Activated T-helper 17 cell treated with anti-CD3 and anti-CD28 coated beads, Interleukin-2, amount 50 U/mL, for 72 hours (primary cell): ENCODE measurements at regions not wholly inside any gene's neighbourhood (a gene's known extent, or its start where the extent isn't known, plus 50 kb on each side); places are given as distances from the start of the nearest gene placed in this dataset.
A peak's percentile ranks its signal among the peaks of the same experiment; 100 is the strongest.
"Not testable (repeated sequence)": the region's sequence is repeated elsewhere in the genome, so short reads cannot be mapped to it uniquely, and the experiment has no call there.

Experiments
- ATAC-seq: fragments of 150-1000 bp; cut with Tn5 transposase; replicated peaks from 2 replicates; pipeline ENCODE4 v1.10.0; 2021; ENCODE audit warnings: mild to moderate bottlenecking, moderate library complexity
- H3K27ac Mint-ChIP-seq: one replicate; pipeline ENCODE4 v1.8.0; 2022; ENCODE audit warnings: mixed read lengths
- H3K27me3 Mint-ChIP-seq: one replicate; pipeline ENCODE4 v1.8.0; 2022; ENCODE audit warnings: mixed read lengths
- H3K36me3 Mint-ChIP-seq: one replicate; pipeline ENCODE4 v1.8.0; 2022; ENCODE audit warnings: low read depth, mild to moderate bottlenecking, mixed read lengths
- H3K4me1 Mint-ChIP-seq: one replicate; pipeline ENCODE4 v1.8.0; 2022; ENCODE audit warnings: mixed read lengths
- H3K4me3 Mint-ChIP-seq: one replicate; pipeline ENCODE4 v1.8.0; 2022; ENCODE audit warnings: mild to moderate bottlenecking, mixed read lengths
- H3K9me3 Mint-ChIP-seq: one replicate; pipeline ENCODE4 v1.8.0; 2022; ENCODE audit warnings: mixed read lengths

DNA sequence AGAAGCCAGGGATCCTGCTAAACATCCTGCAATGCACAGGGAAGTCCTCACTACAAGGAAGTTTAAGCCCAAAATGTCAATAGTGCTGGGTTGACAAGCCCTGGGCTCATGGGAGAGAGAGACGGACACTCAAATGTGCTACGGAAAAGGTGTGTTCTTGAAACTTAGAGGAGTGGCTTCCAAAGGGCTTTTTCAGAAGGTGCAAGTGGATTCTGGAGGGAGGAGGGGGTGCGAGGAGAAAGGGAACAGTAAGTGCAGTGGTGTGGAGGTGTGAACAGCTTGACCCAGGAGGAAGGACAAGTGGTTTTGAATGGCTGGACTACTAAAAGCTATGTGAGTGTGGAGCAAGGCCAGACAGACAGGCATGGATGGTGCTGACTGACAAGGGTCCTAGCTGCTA, 50.4 kb upstream of the CECR2 start:
- no peak for ATAC-seq
- H3K27ac Mint-ChIP-seq, result no peak overlapping the region
- no peaks in the 10 kb centered on the region for H3K4me1 Mint-ChIP-seq
- no peak overlapping the region for H3K4me3 Mint-ChIP-seq
- H3K36me3 Mint-ChIP-seq, result no peaks in the 10 kb centered on the region
- no peaks in the 10 kb centered on the region for H3K9me3 Mint-ChIP-seq
- no peaks in the 10 kb centered on the region for H3K27me3 Mint-ChIP-seq

DNA sequence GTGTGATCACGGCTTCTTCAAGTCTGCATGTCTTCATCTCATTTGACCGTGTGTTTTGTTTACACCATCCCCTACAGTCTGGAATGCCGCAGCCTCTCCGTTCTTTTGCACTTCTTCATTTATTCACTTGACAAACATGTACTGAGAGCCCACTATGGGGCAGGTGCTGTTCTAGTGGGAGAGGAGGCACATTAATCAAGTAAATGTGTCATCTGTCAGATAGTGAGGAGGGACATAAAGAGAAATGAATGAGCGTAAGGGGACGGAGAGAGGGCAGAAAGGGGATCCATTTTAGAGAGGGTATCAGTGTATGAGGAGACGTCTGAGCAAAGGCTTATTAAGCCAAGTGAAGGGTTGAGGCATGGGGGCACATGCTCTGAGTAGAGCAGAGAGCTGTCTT, 54.0 kb upstream of the CECR2 start:
- Mint-ChIP-seq H3K36me3 (no peaks in the 10 kb centered on the region), H3K4me1 (no peaks in the 10 kb centered on the region), H3K27ac (no peak overlapping the region), H3K9me3 (no peaks in the 10 kb centered on the region), H3K4me3 (no peak overlapping the region), H3K27me3 (peaks cover 6% of the 10 kb centered on the region)
- ATAC-seq, result no peak

DNA sequence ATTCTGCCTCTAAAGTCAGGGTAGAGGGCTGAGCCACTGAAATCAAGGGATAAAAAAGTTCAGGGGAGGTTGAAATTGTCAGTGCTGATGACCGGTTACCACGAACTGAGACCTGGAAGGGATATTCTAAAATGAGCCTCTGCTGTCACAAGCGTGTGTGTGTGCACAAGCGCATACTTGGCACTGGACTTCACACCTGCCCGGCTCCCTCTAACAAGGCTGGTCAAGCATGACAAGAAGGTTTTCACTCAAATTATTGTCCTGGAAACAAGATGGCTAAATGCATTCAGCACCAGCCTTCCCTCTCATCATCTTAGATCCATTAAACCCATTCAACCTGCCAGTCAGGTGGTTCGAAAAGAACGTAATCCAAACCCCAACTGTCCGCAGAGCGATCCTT, 54.8 kb upstream of the CECR2 start:
- Mint-ChIP-seq H3K9me3 (no peaks in the 10 kb centered on the region), H3K4me1 (no peaks in the 10 kb centered on the region), H3K27ac (no peak overlapping the region), H3K27me3 (peaks cover 6% of the 10 kb centered on the region), H3K36me3 (no peaks in the 10 kb centered on the region), H3K4me3 (no peak overlapping the region)
- no peak for ATAC-seq

DNA sequence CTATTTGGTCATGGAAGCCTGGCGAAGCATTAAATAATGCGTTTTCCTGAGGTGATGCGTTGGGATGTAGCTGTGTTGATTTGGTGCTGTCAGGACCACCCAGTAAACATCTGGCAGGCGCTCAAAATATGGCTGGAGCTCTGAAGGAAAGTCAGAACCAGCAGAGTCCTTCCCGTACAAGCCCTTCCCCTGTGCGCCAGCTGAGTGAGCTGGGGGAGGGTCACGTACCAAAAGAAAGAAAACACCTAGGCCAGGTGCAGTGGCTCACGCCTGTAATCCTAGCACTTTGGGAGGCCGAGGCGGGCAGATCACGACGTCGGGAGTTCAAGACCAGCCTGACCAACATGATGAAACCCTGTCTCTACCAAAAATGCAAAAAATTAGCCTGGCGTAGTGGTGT, 55.6 kb upstream of the CECR2 start:
- H3K9me3 Mint-ChIP-seq, result no peaks in the 10 kb centered on the region
- no peaks in the 10 kb centered on the region for H3K4me1 Mint-ChIP-seq
- H3K4me3 Mint-ChIP-seq, result no peak overlapping the region
- H3K27me3 Mint-ChIP-seq, result peaks cover 6% of the 10 kb centered on the region
- H3K27ac Mint-ChIP-seq, result no peak overlapping the region
- H3K36me3 Mint-ChIP-seq, result no peaks in the 10 kb centered on the region
- no peak for ATAC-seq

DNA sequence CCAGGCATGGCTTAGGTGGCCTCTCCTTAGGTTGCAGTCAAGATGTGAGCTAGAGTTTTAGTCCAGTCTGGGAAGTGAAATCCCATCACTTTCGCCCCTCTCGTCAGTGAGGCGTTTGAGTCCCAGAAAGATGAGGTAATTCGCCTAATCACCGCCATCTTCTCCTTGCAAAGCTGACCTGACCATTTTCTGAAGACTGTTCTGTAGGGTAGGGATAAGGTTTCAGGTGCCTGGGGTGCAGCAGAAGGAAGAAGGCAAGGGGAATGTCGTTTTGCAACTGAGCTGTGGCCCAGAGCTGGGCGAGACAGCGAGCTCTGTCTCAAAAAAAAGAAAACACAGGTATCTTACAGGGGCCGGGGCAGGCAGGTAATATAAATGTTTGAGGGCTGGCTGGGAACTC, 61.7 kb upstream of the CECR2 start:
- Mint-ChIP-seq H3K9me3 (no peaks in the 10 kb centered on the region), H3K4me1 (peaks cover 11% of the 10 kb centered on the region), H3K4me3 (no peak overlapping the region), H3K36me3 (no peaks in the 10 kb centered on the region), H3K27ac (no peak overlapping the region), H3K27me3 (no peaks in the 10 kb centered on the region)
- ATAC-seq, result no peak

DNA sequence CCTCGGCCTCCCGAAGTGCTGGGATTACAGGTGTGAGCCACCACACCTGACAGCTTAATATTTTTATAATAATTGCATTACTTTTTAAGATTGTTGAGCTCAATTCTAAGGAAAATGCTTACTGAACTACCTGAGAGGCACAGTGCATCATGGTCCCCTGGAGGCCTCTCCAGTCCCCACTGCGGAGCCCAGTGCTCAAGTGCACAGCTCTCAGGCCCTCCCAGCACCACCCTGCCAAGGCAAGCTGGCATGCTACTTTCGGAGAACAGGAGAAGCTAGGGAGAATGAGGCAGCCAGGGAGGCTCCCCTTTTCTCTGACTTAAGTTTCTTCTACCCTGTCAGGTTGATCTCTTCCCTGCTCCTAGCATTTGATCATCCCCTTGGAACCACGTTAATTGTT, 64.2 kb upstream of the CECR2 start:
- no peak overlapping the region for H3K4me3 Mint-ChIP-seq
- H3K36me3 Mint-ChIP-seq, result no peaks in the 10 kb centered on the region
- ATAC-seq, result no peak
- H3K27ac Mint-ChIP-seq, result no peak overlapping the region
- peaks cover 11% of the 10 kb centered on the region for H3K4me1 Mint-ChIP-seq
- no peaks in the 10 kb centered on the region for H3K9me3 Mint-ChIP-seq
- H3K27me3 Mint-ChIP-seq, result no peaks in the 10 kb centered on the region

DNA sequence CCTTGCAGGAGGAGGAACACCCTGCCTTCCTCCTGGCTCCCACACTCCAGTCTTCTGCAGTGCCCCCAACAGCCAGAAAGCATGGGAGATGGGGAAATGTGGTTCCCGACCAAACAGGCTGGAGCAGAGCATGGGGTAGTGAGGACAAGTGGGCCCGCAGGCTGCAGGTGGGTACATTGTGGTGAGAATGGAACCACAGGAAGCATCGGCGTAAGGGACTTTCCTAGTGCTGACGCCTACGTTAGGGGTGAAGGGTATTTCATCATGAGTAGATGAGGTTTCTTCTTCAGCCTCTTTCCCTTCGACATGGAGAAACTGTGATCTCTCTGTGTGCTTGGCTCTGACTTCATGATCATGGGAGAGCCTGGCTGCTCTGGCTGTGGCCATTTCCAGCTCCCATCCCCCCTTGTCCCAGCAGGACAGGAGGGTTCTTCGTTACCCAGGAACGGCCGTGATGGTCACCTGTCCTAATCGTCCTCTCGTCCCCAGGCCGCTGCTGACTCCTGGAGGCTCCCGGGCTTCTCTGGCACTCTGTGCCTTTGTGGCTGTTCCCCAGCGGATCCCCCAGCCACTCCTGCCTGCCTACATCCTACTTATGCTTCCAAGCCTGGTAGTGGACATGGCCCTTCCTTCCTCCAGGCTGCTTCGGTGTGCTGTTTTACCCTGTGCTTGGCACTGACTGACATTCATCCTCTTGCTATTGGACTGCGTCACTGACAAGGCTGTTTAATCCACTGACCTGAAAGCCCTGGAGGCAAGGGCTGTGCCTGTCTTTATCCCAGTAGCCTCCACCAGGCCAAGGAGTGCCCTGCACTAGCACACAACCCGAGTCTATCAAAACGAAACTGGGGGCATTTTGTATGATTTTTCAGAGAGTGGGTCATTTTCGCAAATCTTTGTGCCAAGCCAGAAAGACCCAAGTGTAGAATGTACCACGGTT, 65.2 kb upstream of the CECR2 start:
- Mint-ChIP-seq H3K36me3 (no peaks in the 10 kb centered on the region), H3K4me3 (peak overlapping the region; percentile 66), H3K9me3 (no peaks in the 10 kb centered on the region), H3K4me1 (peaks cover 11% of the 10 kb centered on the region), H3K27me3 (no peaks in the 10 kb centered on the region), H3K27ac (peak overlapping the region; percentile 88)
- ATAC-seq, result peak; percentile 97

DNA sequence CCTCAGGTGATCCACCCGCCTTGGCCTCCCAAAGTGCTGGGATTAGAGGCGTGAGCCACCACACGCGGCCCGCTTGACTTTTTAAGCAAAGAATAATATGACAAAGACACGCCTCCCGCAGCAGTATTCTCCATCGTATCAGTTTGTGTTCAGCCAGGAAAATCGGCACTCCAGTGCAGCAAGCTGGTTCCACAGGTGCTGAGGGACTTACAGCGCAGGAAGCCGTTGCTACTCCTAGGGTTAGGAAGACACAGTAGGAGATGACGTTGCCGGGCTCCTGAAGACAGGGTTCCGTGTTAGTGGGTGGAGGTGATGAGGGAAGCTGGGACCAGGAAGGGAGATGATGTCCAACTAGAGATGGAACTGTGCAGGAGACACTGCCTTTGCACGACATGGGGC, 65.8 kb upstream of the CECR2 start:
- peaks cover 11% of the 10 kb centered on the region for H3K4me1 Mint-ChIP-seq
- peak overlapping the region; percentile 66 for H3K4me3 Mint-ChIP-seq
- peak overlapping the region; percentile 88 for H3K27ac Mint-ChIP-seq
- no peaks in the 10 kb centered on the region for H3K9me3 Mint-ChIP-seq
- no peak for ATAC-seq
- no peaks in the 10 kb centered on the region for H3K36me3 Mint-ChIP-seq
- H3K27me3 Mint-ChIP-seq, result no peaks in the 10 kb centered on the region

DNA sequence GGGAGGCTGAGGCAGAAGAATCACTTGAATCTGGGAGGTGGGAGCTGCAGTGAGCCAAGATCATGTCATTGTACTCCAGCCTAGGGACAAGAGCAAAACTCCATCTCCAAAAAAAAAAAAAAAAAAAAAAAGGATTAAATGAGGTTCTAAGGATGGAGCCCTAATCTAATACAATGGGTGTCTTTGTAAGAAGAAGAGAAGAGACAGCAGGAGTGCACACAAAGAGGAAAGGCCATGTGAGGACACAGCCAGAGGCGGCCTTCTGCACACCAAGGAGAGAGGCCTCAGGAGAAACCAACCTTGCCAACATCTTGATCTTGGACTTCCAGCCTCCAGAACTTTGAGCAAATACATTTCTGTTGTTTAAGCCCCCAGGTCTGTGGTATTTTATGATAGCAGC, 66.6 kb upstream of the CECR2 start:
- Mint-ChIP-seq H3K27me3 (no peaks in the 10 kb centered on the region), H3K36me3 (no peaks in the 10 kb centered on the region), H3K4me1 (peaks cover 11% of the 10 kb centered on the region), H3K9me3 (no peaks in the 10 kb centered on the region), H3K4me3 (no peak overlapping the region), H3K27ac (no peak overlapping the region)
- ATAC-seq, result no peak

DNA sequence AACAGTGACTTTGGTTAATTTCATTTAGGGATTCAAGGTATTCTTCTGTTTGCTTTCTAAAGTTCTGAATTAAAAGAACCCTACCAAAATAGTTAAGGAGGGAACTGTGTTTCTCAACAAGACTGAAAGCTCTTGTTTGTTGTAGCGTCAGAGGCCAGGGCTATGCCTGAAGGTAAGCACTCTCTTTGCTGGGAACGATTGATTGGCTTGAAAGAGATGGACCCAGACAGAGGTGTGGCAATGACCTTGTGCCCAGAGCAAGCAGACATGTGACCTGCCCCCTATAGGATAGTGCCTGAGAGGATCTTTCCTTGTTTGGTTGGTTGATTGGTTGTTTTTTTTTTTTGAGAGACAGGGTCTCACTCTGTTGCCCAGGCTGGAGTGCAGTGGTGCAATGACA, 68.3 kb upstream of the CECR2 start:
- no peak overlapping the region for H3K4me3 Mint-ChIP-seq
- no peak overlapping the region for H3K27ac Mint-ChIP-seq
- no peak for ATAC-seq
- no peaks in the 10 kb centered on the region for H3K27me3 Mint-ChIP-seq
- H3K4me1 Mint-ChIP-seq, result peaks cover 11% of the 10 kb centered on the region
- no peaks in the 10 kb centered on the region for H3K9me3 Mint-ChIP-seq
- no peaks in the 10 kb centered on the region for H3K36me3 Mint-ChIP-seq

DNA sequence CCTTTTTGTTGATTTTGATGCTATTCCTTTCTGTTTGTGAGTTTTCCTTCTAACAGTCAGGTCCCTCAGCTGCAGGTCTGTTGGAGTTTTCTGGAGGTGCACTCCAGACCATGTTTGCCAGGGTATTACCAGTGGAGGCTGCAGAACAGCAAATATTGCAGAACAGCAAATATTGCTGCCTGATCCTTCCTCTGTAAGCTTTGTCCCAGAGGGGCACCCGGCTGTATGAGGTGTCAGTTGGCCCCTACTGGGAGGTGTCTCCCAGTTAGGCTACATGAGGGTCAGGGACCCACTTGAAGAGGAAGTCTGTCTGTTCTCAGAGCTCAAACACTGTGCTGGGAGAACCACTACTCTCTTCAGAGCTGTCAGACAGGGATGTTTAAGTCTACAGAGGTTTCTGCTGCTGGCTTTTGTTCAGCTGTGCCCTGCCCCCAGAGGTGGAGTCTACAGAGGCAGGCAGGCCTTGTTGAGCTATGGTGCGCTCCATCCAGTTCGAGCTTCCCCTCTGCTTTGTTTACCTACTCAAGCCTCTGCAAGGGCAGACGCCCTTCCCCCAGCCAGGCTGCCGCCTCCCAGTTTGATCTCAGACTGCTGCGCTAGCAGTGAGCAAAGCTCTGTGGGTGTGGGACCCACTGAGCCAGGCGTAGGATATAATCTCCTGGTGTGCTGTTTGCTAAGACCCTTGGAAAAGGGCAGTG, 70.3 kb upstream of the CECR2 start:
- not testable (repeated sequence) for ATAC-seq, H3K27ac Mint-ChIP-seq, H3K36me3 Mint-ChIP-seq, H3K27me3 Mint-ChIP-seq, H3K4me3 Mint-ChIP-seq, H3K4me1 Mint-ChIP-seq, H3K9me3 Mint-ChIP-seq

DNA sequence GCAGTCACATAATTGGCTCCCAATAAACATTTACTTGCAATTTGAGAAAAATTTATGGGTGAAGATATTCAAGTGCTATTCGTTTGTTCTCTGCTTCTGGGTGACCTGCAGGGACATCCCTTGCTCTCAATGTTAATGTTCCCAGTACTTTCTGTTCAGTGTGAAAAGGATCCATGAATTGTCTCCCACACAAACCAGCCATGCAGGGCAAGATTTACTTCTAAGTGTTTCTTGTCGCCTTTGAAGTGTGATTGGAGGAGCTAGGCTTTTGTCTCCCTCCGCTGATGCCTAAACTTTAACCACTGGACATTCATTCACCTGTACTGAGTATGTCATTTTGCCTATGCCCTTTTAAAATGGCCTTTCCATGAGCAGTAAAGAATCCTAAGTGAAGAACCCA, 66.4 kb upstream of the ADA2 start:
- no peak for ATAC-seq
- no peaks in the 10 kb centered on the region for H3K36me3 Mint-ChIP-seq
- no peak overlapping the region for H3K27ac Mint-ChIP-seq
- peaks cover 10% of the 10 kb centered on the region for H3K27me3 Mint-ChIP-seq
- H3K9me3 Mint-ChIP-seq, result peaks cover 4% of the 10 kb centered on the region
- peaks cover 9% of the 10 kb centered on the region for H3K4me1 Mint-ChIP-seq
- H3K4me3 Mint-ChIP-seq, result no peak overlapping the region

DNA sequence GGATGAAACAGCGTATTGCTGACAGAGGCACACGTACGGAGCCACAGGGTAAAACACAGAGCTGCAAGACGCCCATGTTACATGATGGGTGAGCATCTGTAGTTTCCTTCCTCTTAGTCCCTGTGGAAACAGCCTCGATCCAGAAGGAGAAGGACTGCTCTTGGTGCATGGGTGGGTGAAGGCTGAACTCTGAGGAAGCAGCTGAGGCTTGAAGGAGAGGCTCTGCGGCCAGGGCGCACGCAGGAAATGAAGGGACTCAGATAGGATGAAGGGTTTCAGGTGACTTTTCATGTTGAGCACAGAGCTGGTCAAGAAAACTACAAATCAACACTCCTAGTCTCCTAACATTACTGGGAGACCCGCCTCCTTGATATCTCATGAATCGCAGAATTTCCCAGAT, 65.7 kb upstream of the ADA2 start:
- H3K36me3 Mint-ChIP-seq, result no peaks in the 10 kb centered on the region
- H3K27me3 Mint-ChIP-seq, result peaks cover 10% of the 10 kb centered on the region
- H3K4me1 Mint-ChIP-seq, result peaks cover 12% of the 10 kb centered on the region
- H3K9me3 Mint-ChIP-seq, result peaks cover 4% of the 10 kb centered on the region
- no peak overlapping the region for H3K27ac Mint-ChIP-seq
- H3K4me3 Mint-ChIP-seq, result no peak overlapping the region
- ATAC-seq, result no peak

DNA sequence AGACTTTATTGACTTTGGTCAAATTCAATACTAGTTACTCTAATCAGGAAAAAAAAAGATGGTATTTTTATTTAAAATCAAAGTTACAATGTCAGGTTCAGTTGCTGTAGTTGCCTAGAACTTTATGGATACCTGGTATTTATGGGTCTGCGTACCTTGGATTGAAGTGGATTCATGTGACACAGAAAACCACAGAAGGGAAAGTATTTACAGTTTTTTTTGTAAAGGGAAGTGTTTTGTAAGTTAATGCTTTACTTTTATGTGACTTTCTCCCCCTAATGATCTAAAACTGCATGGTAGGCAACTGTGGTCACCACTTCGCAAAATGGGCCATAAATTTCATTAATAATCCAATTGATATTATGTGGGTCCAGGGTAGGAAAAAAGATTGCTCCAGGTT, 65.2 kb upstream of the ADA2 start:
- no peak for ATAC-seq
- Mint-ChIP-seq H3K4me1 (peaks cover 12% of the 10 kb centered on the region), H3K27me3 (peaks cover 10% of the 10 kb centered on the region), H3K9me3 (peaks cover 4% of the 10 kb centered on the region), H3K36me3 (no peaks in the 10 kb centered on the region), H3K27ac (no peak overlapping the region), H3K4me3 (no peak overlapping the region)

DNA sequence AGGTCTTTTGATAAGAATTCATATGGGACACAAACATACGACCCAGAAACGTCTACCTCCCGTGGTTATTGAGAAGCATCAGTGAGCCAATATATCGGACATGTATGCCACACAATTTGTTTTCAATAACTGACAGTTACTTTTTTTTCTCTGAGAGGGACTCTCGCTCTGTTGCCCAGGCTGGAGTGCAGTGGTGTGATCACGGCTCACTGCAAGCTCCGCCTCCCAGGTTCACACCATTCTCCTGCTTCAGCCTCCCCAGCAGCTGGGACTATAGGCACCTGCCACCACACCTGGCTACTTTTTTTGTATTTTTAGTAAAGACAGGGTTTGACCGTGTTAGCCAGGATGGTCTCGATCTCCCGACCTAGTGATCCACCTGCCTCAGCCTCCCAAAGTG, 64.6 kb upstream of the ADA2 start:
- H3K4me1 Mint-ChIP-seq, result peaks cover 12% of the 10 kb centered on the region
- not testable (repeated sequence) for ATAC-seq, H3K36me3 Mint-ChIP-seq, H3K9me3 Mint-ChIP-seq, H3K4me3 Mint-ChIP-seq, H3K27me3 Mint-ChIP-seq, H3K27ac Mint-ChIP-seq
